ENCODE measurements at regions not wholly inside any gene's neighbourhood (a gene's known extent, or its start where the extent isn't known, plus 50 kb on each side); places are given as distances from the start of the nearest gene placed in this dataset.

DNA sequence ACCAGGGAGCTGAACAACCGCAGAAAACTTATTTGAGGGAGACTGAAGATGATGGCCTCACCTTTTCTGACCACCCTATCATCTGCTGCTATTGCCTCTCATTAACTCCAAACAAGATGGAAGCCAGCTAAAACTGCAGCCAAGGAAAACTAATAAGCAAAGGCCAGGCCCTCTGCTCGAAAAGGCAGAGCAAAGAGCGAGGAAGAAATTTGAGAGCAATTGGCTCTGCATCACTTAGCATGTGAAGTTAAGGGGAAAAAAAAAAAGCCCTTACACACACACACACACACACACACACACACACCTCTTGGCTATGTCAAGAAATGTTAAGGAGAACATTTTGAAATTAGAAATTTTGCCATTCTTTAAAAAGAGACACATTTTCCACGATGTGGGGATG lies 228.1 kb upstream of the CYLC2 start:
- H3K4me1 Mint-ChIP-seq = peaks cover 17% of the 10 kb centered on the region
- TF ChIP-seq, protein P1, sequence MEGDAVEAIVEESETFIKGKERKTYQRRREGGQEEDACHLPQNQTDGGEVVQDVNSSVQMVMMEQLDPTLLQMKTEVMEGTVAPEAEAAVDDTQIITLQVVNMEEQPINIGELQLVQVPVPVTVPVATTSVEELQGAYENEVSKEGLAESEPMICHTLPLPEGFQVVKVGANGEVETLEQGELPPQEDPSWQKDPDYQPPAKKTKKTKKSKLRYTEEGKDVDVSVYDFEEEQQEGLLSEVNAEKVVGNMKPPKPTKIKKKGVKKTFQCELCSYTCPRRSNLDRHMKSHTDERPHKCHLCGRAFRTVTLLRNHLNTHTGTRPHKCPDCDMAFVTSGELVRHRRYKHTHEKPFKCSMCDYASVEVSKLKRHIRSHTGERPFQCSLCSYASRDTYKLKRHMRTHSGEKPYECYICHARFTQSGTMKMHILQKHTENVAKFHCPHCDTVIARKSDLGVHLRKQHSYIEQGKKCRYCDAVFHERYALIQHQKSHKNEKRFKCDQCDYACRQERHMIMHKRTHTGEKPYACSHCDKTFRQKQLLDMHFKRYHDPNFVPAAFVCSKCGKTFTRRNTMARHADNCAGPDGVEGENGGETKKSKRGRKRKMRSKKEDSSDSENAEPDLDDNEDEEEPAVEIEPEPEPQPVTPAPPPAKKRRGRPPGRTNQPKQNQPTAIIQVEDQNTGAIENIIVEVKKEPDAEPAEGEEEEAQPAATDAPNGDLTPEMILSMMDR (conservative IDR thresholded peaks at IDR 0.05) = no peak

DNA sequence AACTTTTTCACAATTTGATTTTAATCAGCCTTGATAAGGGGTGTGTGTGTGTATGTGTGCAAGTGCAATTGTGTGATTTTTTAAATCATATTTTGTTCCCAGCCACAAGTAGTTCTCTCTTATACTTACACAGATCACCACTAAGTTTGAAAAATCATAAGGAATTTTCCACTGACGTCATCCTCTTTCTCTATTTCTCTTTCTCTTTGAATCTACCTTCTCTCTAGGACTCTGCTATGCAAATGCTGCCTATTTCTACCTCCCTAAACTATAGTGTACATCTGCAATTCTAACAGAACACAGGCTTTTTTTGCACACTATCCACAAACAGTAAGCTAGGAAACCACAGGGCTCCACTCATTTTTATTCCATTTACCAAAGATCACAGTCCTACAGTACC lies 254.6 kb upstream of the CYLC2 start:
- no peaks in the 10 kb centered on the region for H3K36me3 Mint-ChIP-seq (ENCODE audit: low read depth)
- Histone ChIP-seq H3K36me3 (ENCODE audit: control insufficient read depth, insufficient read depth, low read length) (no peaks in the 10 kb centered on the region), H3K27ac (ENCODE audit: low read depth, low read length) (no peak overlapping the region), H3K4me1 (ENCODE audit: control insufficient read depth, insufficient read depth, low read length) (no peaks in the 10 kb centered on the region), H3K9ac (ENCODE audit: extremely low read depth, low read length, poor library complexity, severe bottlenecking) (no peak overlapping the region), H3K27me3 (ENCODE audit: control insufficient read depth, insufficient read depth, low read length, poor library complexity, severe bottlenecking) (no peaks in the 10 kb centered on the region), H3K4me3 (ENCODE audit: low read length) (no peak overlapping the region), H3K9me3 (ENCODE audit: control insufficient read depth, low read length) (peaks cover 37% of the 10 kb centered on the region)
- peaks cover 10% of the 10 kb centered on the region for H3K9me3 Mint-ChIP-seq
- no peak for DNase-seq
- H3K4me1 Mint-ChIP-seq = no peaks in the 10 kb centered on the region
- no peak overlapping the region for H3K4me3 Mint-ChIP-seq
- H3K27me3 Mint-ChIP-seq (ENCODE audit: insufficient read depth) = no peaks in the 10 kb centered on the region
- 43 to 62% methylated on average over 1 of the region's 1 CpG for WGBS, 2 experiments (ENCODE audit: insufficient coverage in 1 of 2, insufficient read length in 1 of 2)
- TF ChIP-seq, protein P1 (conservative IDR thresholded peaks at IDR 0.05) = no peak
- no peak overlapping the region for H3K27ac Mint-ChIP-seq

More for the DNA sequence above, 228.1 kb upstream of the CYLC2 start:
- DNase-seq = no peak
- Histone ChIP-seq H3K9ac (ENCODE audit: extremely low read depth, low read length, poor library complexity, severe bottlenecking) (no peak overlapping the region), H3K4me1 (ENCODE audit: control insufficient read depth, insufficient read depth, low read length) (no peaks in the 10 kb centered on the region), H3K36me3 (ENCODE audit: control insufficient read depth, insufficient read depth, low read length) (no peaks in the 10 kb centered on the region), H3K27me3 (ENCODE audit: control insufficient read depth, insufficient read depth, low read length, poor library complexity, severe bottlenecking) (no peaks in the 10 kb centered on the region), H3K9me3 (ENCODE audit: control insufficient read depth, low read length) (peaks cover 35% of the 10 kb centered on the region), H3K27ac (ENCODE audit: low read depth, low read length) (no peak overlapping the region), H3K4me3 (ENCODE audit: low read length) (no peak overlapping the region)
- H3K36me3 Mint-ChIP-seq (ENCODE audit: low read depth) = no peaks in the 10 kb centered on the region
- H3K27me3 Mint-ChIP-seq (ENCODE audit: insufficient read depth) = no peaks in the 10 kb centered on the region
- 61 to 80% methylated on average over 1 to 4 of the region's 4 CpGs for WGBS, 2 experiments (ENCODE audit: insufficient coverage in 1 of 2, insufficient read length in 1 of 2)
- H3K9me3 Mint-ChIP-seq = no peaks in the 10 kb centered on the region
- H3K27ac Mint-ChIP-seq = no peak overlapping the region
- no peak overlapping the region for H3K4me3 Mint-ChIP-seq

DNA sequence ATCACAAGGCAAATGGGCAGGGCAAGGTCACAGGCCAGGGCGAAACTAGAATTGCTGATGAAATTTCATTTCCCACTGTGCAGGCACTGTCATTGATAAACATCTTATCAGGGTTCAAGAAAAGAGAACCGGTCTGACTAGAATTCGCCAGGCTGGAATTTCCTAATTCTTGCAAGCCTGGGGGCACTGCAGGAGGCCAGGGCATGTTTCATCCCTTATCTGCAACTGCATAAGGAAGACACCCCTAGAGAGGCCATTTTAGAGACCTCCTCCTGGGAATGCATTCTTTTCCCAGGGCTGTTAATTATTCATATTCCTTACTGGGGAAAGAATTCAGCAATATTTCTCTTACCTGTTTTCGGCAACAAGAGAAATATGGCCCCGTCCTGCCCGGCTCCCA lies 266.2 kb upstream of the CYLC2 start:
- Mint-ChIP-seq H3K9me3 (peaks cover 40% of the 10 kb centered on the region), H3K27me3 (ENCODE audit: insufficient read depth) (no peaks in the 10 kb centered on the region)
- WGBS, 2 experiments (ENCODE audit: insufficient coverage in 1 of 2, insufficient read length in 1 of 2) = 91 to 95% methylated on average over 6 of the region's 6 CpGs

More for the DNA sequence above, 266.2 kb upstream of the CYLC2 start:
- Histone ChIP-seq H3K36me3 (ENCODE audit: control insufficient read depth, insufficient read depth, low read length) (no peaks in the 10 kb centered on the region), H3K9me3 (ENCODE audit: control insufficient read depth, low read length) (peaks cover 60% of the 10 kb centered on the region), H3K4me1 (ENCODE audit: control insufficient read depth, insufficient read depth, low read length) (no peaks in the 10 kb centered on the region), H3K4me3 (ENCODE audit: low read length) (peak overlapping the region; percentile 21), H3K27ac (ENCODE audit: low read depth, low read length) (no peak overlapping the region), H3K9ac (ENCODE audit: extremely low read depth, low read length, poor library complexity, severe bottlenecking) (no peak overlapping the region), H3K27me3 (ENCODE audit: control insufficient read depth, insufficient read depth, low read length, poor library complexity, severe bottlenecking) (no peaks in the 10 kb centered on the region)
- Mint-ChIP-seq H3K27ac (no peak overlapping the region), H3K4me1 (no peaks in the 10 kb centered on the region), H3K36me3 (ENCODE audit: low read depth) (peaks cover 5% of the 10 kb centered on the region), H3K4me3 (no peak overlapping the region)
- peak; percentile 55 for DNase-seq
- TF ChIP-seq, protein P1 (conservative IDR thresholded peaks at IDR 0.05) = no peak
